ENCODE measurements at regions not wholly inside any gene's neighbourhood (a gene's known extent, or its start where the extent isn't known, plus 50 kb on each side); places are given as distances from the start of the nearest gene placed in this dataset.

DNA sequence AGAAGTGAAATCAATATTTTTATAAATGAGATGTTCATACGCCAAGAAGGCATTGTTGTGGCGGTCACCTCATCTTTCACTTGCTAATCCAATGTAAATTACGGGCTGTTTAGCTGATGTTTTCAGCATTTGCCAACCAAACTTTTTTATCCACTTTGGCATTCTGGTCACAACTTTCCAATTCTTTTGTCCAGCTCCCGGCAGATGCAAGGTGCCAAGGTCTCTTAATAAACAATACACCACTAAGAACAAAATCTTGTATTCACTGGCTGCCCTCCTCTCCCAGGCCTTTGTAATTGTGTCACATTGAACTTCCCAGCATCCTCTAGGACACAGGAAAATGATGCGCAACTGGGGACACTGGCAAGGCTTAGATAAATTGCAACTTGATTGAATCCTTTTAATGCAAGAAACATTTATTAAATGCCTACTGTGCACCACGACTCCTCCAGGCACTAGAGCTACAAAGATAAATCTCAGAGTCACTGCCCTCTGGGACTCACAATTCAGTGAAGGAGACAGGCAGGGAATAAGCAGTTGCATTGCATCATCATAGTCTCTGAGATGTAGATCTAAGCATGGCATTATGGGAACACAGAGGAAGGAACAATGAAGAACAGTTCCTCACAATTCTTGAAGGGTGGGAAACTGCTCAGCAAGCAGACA is 165.4 kb upstream of the C16orf82 start:
- no peak for DNase-seq (ENCODE audit: low read depth)
- TF ChIP-seq, protein P1, sequence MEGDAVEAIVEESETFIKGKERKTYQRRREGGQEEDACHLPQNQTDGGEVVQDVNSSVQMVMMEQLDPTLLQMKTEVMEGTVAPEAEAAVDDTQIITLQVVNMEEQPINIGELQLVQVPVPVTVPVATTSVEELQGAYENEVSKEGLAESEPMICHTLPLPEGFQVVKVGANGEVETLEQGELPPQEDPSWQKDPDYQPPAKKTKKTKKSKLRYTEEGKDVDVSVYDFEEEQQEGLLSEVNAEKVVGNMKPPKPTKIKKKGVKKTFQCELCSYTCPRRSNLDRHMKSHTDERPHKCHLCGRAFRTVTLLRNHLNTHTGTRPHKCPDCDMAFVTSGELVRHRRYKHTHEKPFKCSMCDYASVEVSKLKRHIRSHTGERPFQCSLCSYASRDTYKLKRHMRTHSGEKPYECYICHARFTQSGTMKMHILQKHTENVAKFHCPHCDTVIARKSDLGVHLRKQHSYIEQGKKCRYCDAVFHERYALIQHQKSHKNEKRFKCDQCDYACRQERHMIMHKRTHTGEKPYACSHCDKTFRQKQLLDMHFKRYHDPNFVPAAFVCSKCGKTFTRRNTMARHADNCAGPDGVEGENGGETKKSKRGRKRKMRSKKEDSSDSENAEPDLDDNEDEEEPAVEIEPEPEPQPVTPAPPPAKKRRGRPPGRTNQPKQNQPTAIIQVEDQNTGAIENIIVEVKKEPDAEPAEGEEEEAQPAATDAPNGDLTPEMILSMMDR (IDR thresholded peaks at IDR 0.05; ENCODE audit: insufficient read depth, low read length, severe bottlenecking): no peak
- FAIRE-seq: peak; percentile 89
- H3K27me3 ChIP-seq (ENCODE audit: control insufficient read depth, insufficient read depth, low read length): no peaks in the 10 kb centered on the region
- H3K4me3 ChIP-seq (ENCODE audit: low read depth, low read length): no peak overlapping the region
- no peaks in the 10 kb centered on the region for H3K36me3 ChIP-seq (ENCODE audit: control insufficient read depth, insufficient read depth, low read length)

DNA sequence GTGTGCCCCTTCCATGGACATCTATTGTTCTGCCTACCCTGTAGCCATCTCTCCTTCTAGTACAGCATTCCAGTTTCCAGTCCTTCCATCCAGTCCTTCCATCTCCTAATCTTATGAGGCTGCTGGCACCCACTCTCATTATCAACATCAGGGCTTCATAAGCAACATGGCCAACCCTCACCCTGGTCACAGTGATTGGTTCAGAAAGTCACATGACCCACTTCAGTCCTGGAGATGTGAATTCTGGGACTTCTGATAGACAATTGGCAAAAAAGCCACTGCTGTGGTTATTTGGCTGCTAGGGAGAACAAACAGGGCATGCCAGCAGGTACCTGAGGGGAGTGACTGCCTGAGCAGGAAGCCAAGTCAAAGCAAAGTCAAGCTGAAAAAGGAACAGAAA is 164.7 kb upstream of the C16orf82 start:
- H3K36me3 ChIP-seq (ENCODE audit: control insufficient read depth, insufficient read depth, low read length): no peaks in the 10 kb centered on the region
- no peak for DNase-seq (ENCODE audit: low read depth)
- H3K27me3 ChIP-seq (ENCODE audit: control insufficient read depth, insufficient read depth, low read length): no peaks in the 10 kb centered on the region
- TF ChIP-seq, protein P1 (IDR thresholded peaks at IDR 0.05; ENCODE audit: insufficient read depth, low read length, severe bottlenecking): no peak
- no peak for FAIRE-seq
- H3K4me3 ChIP-seq (ENCODE audit: low read depth, low read length): no peak overlapping the region

GRCh38 chr16:26905336-26905735 is 161.4 kb upstream of the C16orf82 start:
- FAIRE-seq (peak; percentile 13), DNase-seq (ENCODE audit: low read depth) (no peak)
- Histone ChIP-seq H3K27me3 (ENCODE audit: control insufficient read depth, insufficient read depth, low read length) (no peaks in the 10 kb centered on the region), H3K4me3 (ENCODE audit: low read depth, low read length) (no peak overlapping the region), H3K36me3 (ENCODE audit: control insufficient read depth, insufficient read depth, low read length) (no peaks in the 10 kb centered on the region)
- TF ChIP-seq, protein P1 (IDR thresholded peaks at IDR 0.05; ENCODE audit: insufficient read depth, low read length, severe bottlenecking): no peak

DNA sequence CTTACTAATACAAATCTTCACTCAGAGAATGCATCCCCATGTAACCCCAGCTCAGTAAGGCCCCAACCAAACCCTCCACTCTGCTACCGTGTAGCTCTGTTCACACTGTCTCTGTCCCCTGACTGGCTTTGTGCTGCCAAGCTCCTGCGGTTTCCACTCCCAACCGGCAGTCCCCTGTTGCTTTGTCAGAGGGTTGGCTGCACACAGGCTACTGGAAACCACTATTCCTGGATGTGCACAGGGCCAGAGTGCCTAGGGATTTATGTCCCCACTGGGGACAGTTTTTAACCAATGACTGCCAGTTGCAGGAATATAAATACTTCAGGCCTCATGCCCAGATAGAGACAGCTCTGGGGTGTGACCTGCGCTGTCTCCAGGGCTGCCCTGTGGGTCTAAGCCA is 157.1 kb upstream of the C16orf82 start:
- Histone ChIP-seq H3K4me3 (ENCODE audit: low read depth, low read length) (no peak overlapping the region), H3K27me3 (ENCODE audit: control insufficient read depth, insufficient read depth, low read length) (no peaks in the 10 kb centered on the region), H3K36me3 (ENCODE audit: control insufficient read depth, insufficient read depth, low read length) (no peaks in the 10 kb centered on the region)
- FAIRE-seq: no peak
- no peak for DNase-seq (ENCODE audit: low read depth)
- TF ChIP-seq, protein P1 (IDR thresholded peaks at IDR 0.05; ENCODE audit: insufficient read depth, low read length, severe bottlenecking): no peak

GRCh38 chr16:26911436-26911835 is 155.3 kb upstream of the C16orf82 start:
- DNase-seq (ENCODE audit: low read depth) (no peak), FAIRE-seq (no peak)
- no peaks in the 10 kb centered on the region for H3K27me3 ChIP-seq (ENCODE audit: control insufficient read depth, insufficient read depth, low read length)
- no peaks in the 10 kb centered on the region for H3K36me3 ChIP-seq (ENCODE audit: control insufficient read depth, insufficient read depth, low read length)
- TF ChIP-seq, protein P1 (IDR thresholded peaks at IDR 0.05; ENCODE audit: insufficient read depth, low read length, severe bottlenecking): no peak
- no peak overlapping the region for H3K4me3 ChIP-seq (ENCODE audit: low read depth, low read length)

GRCh38 chr16:26913851-26914250 is 152.9 kb upstream of the C16orf82 start:
- no peak for DNase-seq (ENCODE audit: low read depth)
- Histone ChIP-seq H3K36me3 (ENCODE audit: control insufficient read depth, insufficient read depth, low read length) (no peaks in the 10 kb centered on the region), H3K4me3 (ENCODE audit: low read depth, low read length) (no peak overlapping the region), H3K27me3 (ENCODE audit: control insufficient read depth, insufficient read depth, low read length) (no peaks in the 10 kb centered on the region)
- no peak for FAIRE-seq
- TF ChIP-seq, protein P1 (IDR thresholded peaks at IDR 0.05; ENCODE audit: insufficient read depth, low read length, severe bottlenecking): no peak

All from bronchial epithelial cell (primary cell).